Endothelial cell of umbilical vein (primary cell): ENCODE measurements at regions not wholly inside any gene's neighbourhood (a gene's known extent, or its start where the extent isn't known, plus 50 kb on each side); places are given as distances from the start of the nearest gene placed in this dataset.
A peak's percentile ranks its signal among the peaks of the same experiment; 100 is the strongest.

ENCODE experiments used
- BruUV-seq: library from RNA; stranded (reverse); fragments of 400-500 nt; replicated peaks from 2 replicates; lab custom pipeline; 2021; lab: Mats Ljungman, UMichigan
- CTCF ChIA-PET: fragments of 300-600, 350-600 bp; sonication (Branson Sonifier 250); formaldehyde crosslinking; loops from one replicate; lab custom pipeline; 2021; ENCODE audit warnings: antibody characterized with exemption, inconsistent platforms; lab: Charles Lee
- POLR2A ChIA-PET: fragments of 300-600, 350-600 bp; sonication (Branson Sonifier 250); formaldehyde crosslinking; loops from one replicate; lab custom pipeline; 2021; ENCODE audit warnings: antibody characterized with exemption, inconsistent platforms; lab: Charles Lee
- DNase-seq: peaks from one replicate; pipeline ENCODE4 v3.0.0-alpha.2; 2011; ENCODE audit warnings: low read depth, low spot score
- FAIRE-seq: peaks from 2 replicates; lab custom pipeline; 2011; peaks lifted over from hg19 to GRCh38; lab: Jason Lieb, UNC
- H2AFZ ChIP-seq: 2 replicates; pipeline ENCODE4 v1.6.0; 2012; ENCODE audit warnings: low read depth, low read length, control low read depth, inconsistent platforms
- H3K27ac ChIP-seq: 2 replicates; pipeline ENCODE4 v1.5.1; 2011; ENCODE audit warnings: low read depth, mild to moderate bottlenecking, control low read depth, low read length, moderate library complexity; ENCODE audit not compliant: insufficient read depth
- H3K27me3 ChIP-seq, 2 experiments: 2 replicates each; pipeline versions ENCODE4 v1.6.0 to v1.6.1; 2011; ENCODE audit warnings: low read length in 2 of 2, mixed read lengths in 1 of 2; ENCODE audit not compliant: control insufficient read depth in 2 of 2, insufficient read depth in 2 of 2
- H3K36me3 ChIP-seq, 2 experiments: 2 replicates in 1 of 2; 3 replicates in 1 of 2; pipeline ENCODE4 v1.5.1; 2011; ENCODE audit warnings: low read length in 2 of 2, mild to moderate bottlenecking in 1 of 2, moderate library complexity in 1 of 2; ENCODE audit not compliant: control insufficient read depth in 2 of 2, insufficient read depth in 2 of 2; ENCODE audit errors: extremely low read depth in 1 of 2
- H3K4me1 ChIP-seq: 3 replicates; pipeline ENCODE4 v1.5.1; 2011; ENCODE audit warnings: mild to moderate bottlenecking, low read length; ENCODE audit not compliant: control insufficient read depth, insufficient read depth; ENCODE audit errors: extremely low read depth
- H3K4me2 ChIP-seq: 2 replicates; pipeline ENCODE4 v1.6.1; 2011; ENCODE audit warnings: low read length, control low read depth, mixed read lengths; ENCODE audit not compliant: insufficient read depth
- H3K4me3 ChIP-seq, 3 experiments: fragments of 200-600 bp in 1 of 3; sonication (generic), shearing (Covaris generic) in 1 of 3; replicated peaks in 1 of 3; 2 replicates each; pipeline ENCODE4 v1.5.1; 2011 to 2016; ENCODE audit warnings: control low read depth in 3 of 3, low read length in 3 of 3, mild to moderate bottlenecking in 2 of 3, inconsistent platforms in 1 of 3, low read depth in 1 of 3, moderate library complexity in 1 of 3; ENCODE audit not compliant: insufficient read depth in 1 of 3
- H3K79me2 ChIP-seq: 2 replicates; pipeline ENCODE4 v1.6.0; 2012; ENCODE audit warnings: low read length, inconsistent platforms; ENCODE audit not compliant: control insufficient read depth, insufficient read depth
- H3K9ac ChIP-seq: replicated peaks from 2 replicates; pipeline ENCODE3; 2011; ENCODE audit warnings: low read length, control low read depth; ENCODE audit not compliant: insufficient read depth; ENCODE audit errors: extremely low read depth
- H3K9me1 ChIP-seq: replicated peaks from 3 replicates; pipeline ENCODE4 v1.6.0; 2011; ENCODE audit warnings: mild to moderate bottlenecking, low read length; ENCODE audit not compliant: control insufficient read depth, insufficient read depth; ENCODE audit errors: extremely low read depth
- H3K9me3 ChIP-seq: replicated peaks from 2 replicates; pipeline ENCODE4 v1.5.1; 2012; ENCODE audit warnings: low read length, inconsistent platforms; ENCODE audit not compliant: control insufficient read depth, insufficient read depth
- H4K20me1 ChIP-seq: replicated peaks from 2 replicates; pipeline ENCODE3; 2011; ENCODE audit warnings: mild to moderate bottlenecking, low read length; ENCODE audit not compliant: control insufficient read depth, insufficient read depth; ENCODE audit errors: extremely low read depth
- EZH2 ChIP-seq: IDR thresholded peaks from 2 replicates; pipeline ENCODE4 v1.6.1; 2012; ENCODE audit warnings: borderline replicate concordance, low read depth, mild to moderate bottlenecking, moderate library complexity, low read length, inconsistent platforms; ENCODE audit not compliant: severe bottlenecking
- FOS ChIP-seq: IDR thresholded peaks from 2 replicates; pipeline ENCODE4 v1.6.1; 2011; ENCODE audit warnings: mild to moderate bottlenecking, low read length, moderate library complexity, borderline replicate concordance; ENCODE audit not compliant: insufficient read depth
- GATA2 ChIP-seq: IDR thresholded peaks from 2 replicates; pipeline ENCODE4 v1.7.0; 2011; ENCODE audit warnings: low read depth, mild to moderate bottlenecking, moderate library complexity, mixed read lengths, low read length; ENCODE audit not compliant: insufficient read length, insufficient read depth
- JUN ChIP-seq: IDR thresholded peaks from 2 replicates; pipeline ENCODE4 v1.6.1; 2011; ENCODE audit warnings: borderline replicate concordance, low read depth; ENCODE audit not compliant: insufficient read length, insufficient read depth
- MYC ChIP-seq: IDR thresholded peaks from one replicate; pipeline ENCODE4 v1.6.1; 2011; ENCODE audit warnings: mild to moderate bottlenecking, low read depth, low read length
- POLR2A ChIP-seq: IDR thresholded peaks from 2 replicates; pipeline ENCODE4 v1.6.1; 2012; ENCODE audit warnings: low read depth, mild to moderate bottlenecking, control low read depth, low read length
- POLR2AphosphoS5 ChIP-seq: IDR thresholded peaks from 2 replicates; pipeline ENCODE4 v1.6.1; 2012; ENCODE audit warnings: low read depth, mild to moderate bottlenecking, control low read depth, low read length, moderate library complexity; ENCODE audit not compliant: insufficient read depth
- dilution Hi-C: fragments of 300-500 bp; cut with MboI; formaldehyde crosslinking; loops from one replicate; pipeline ENCODE4 v1.15.0; 2019; ENCODE audit warnings: low sequenced_read_pairs; ENCODE audit not compliant: extremely low pct_ligation_motif_present
- intact Hi-C: fragments of 100-400 bp; cut with micrococcal nuclease; formaldehyde crosslinking; loops from one replicate; pipeline ENCODE4 v1.10.0; 2022
- TF ChIP-seq, protein P1 (sequence below): IDR thresholded peaks from 2 replicates; pipeline ENCODE4 v1.6.1; 2011; ENCODE audit not compliant: insufficient read depth, insufficient read length
- TF ChIP-seq, protein P2 (sequence below), 2 donors: IDR thresholded peaks; 1 replicate in 1 of 2; 2 replicates in 1 of 2; pipeline ENCODE4 v1.5.1; 2011; ENCODE audit warnings: low read length in 2 of 2, mild to moderate bottlenecking in 2 of 2, moderate library complexity in 2 of 2, control low read depth in 1 of 2, inconsistent platforms in 1 of 2, low read depth in 1 of 2; ENCODE audit not compliant: insufficient read depth in 1 of 2; ENCODE audit errors: extremely low read depth in 1 of 2

DNA sequence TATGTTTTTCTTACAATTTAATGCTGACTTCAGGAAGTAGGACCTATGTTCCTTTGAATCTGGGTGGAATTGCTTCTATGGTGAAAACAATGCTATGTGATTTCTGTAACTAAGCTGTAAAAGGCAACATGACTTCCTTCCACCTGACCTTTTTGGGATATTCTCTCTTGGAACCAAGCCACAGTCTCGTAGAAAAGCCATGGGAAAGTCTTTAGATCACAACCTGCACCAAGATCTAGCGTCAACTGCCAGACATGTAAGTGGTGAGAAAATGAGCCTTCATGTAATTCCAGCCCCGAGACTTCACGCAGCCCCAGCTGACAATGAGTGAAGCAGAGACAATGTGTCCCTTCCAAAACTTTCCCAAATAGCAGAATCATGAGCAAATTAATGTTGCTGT is 297.0 kb upstream of the DCAF8L1 start:
- Histone ChIP-seq H2AFZ (no peak overlapping the region), H3K27ac (no peak overlapping the region), H3K9me3 (no peaks in the 10 kb centered on the region), H4K20me1 (no peaks in the 10 kb centered on the region), H3K27me3 (no peaks in the 10 kb centered on the region), H3K36me3 (no peaks in the 10 kb centered on the region), H3K4me2 (no peak overlapping the region), H3K9me1 (no peaks in the 10 kb centered on the region), H3K4me1 (peaks cover 4% of the 10 kb centered on the region), H3K79me2 (no peaks in the 10 kb centered on the region), H3K9ac (no peak overlapping the region), H3K4me3 (no peak overlapping the region)
- TF ChIP-seq MYC (no peak), POLR2A (no peak), POLR2AphosphoS5 (no peak), EZH2 (no peak), JUN (no peak), GATA2 (no peak), FOS (no peak)
- TF ChIP-seq, protein P1, sequence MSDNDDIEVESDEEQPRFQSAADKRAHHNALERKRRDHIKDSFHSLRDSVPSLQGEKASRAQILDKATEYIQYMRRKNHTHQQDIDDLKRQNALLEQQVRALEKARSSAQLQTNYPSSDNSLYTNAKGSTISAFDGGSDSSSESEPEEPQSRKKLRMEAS: no peak
- TF ChIP-seq, protein P2, sequence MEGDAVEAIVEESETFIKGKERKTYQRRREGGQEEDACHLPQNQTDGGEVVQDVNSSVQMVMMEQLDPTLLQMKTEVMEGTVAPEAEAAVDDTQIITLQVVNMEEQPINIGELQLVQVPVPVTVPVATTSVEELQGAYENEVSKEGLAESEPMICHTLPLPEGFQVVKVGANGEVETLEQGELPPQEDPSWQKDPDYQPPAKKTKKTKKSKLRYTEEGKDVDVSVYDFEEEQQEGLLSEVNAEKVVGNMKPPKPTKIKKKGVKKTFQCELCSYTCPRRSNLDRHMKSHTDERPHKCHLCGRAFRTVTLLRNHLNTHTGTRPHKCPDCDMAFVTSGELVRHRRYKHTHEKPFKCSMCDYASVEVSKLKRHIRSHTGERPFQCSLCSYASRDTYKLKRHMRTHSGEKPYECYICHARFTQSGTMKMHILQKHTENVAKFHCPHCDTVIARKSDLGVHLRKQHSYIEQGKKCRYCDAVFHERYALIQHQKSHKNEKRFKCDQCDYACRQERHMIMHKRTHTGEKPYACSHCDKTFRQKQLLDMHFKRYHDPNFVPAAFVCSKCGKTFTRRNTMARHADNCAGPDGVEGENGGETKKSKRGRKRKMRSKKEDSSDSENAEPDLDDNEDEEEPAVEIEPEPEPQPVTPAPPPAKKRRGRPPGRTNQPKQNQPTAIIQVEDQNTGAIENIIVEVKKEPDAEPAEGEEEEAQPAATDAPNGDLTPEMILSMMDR (IDR thresholded peaks at IDR 0.05; ENCODE audit: extremely low read depth in 1 of 2, insufficient read depth in 1 of 2, low read depth in 1 of 2, low read length in 2 of 2): no peak
- dilution Hi-C loops (no loop called here), intact Hi-C loops (loop anchor here (10.0 kb wide), 1 partner anchor 217 kb away; no protein-coding TSS in a partner anchor)
- ChIA-PET POLR2A (no interaction called here), CTCF (interaction anchor here (0.6 kb wide), 1 partner anchor 150 kb away, joined by 3 read pairs; no protein-coding TSS in a partner anchor)
- DNase-seq: peak; percentile 88
- FAIRE-seq: peak; percentile 84
- BruUV-seq: no TSS peak
